GM23248 (cell line): ENCODE measurements at regions not wholly inside any gene's neighbourhood (a gene's known extent, or its start where the extent isn't known, plus 50 kb on each side); places are given as distances from the start of the nearest gene placed in this dataset.

Experiments
- DNase-seq: peaks from one replicate; pipeline ENCODE4 v3.0.0-alpha.2; 2015
- H2AFZ ChIP-seq: fragments of 200-600 bp; sonication (generic); 2 replicates; pipeline ENCODE4 v1.6.1; 2016; ENCODE audit warnings: antibody characterized with exemption
- H3F3A ChIP-seq: fragments of 200-600 bp; sonication (generic); 2 replicates; pipeline ENCODE4 v1.6.1; 2016; ENCODE audit warnings: mild to moderate bottlenecking, antibody characterized with exemption, mixed run types; ENCODE audit not compliant: insufficient read depth
- H3K27ac ChIP-seq: fragments of 200-600 bp; sonication (generic); 2 replicates; pipeline ENCODE4 v1.5.1; 2016; ENCODE audit warnings: mild to moderate bottlenecking
- H3K27me3 ChIP-seq: fragments of 200-600 bp; sonication (generic); replicated peaks from 2 replicates; pipeline ENCODE4 v1.6.1; 2016; ENCODE audit warnings: mild to moderate bottlenecking; ENCODE audit not compliant: insufficient read depth
- H3K36me3 ChIP-seq: fragments of 200-600 bp; sonication (generic); 2 replicates; pipeline ENCODE4 v1.6.1; 2016; ENCODE audit warnings: low read depth, mild to moderate bottlenecking
- H3K4me1 ChIP-seq: fragments of 200-600 bp; sonication (generic); 2 replicates; pipeline ENCODE4 v1.6.1; 2016; ENCODE audit warnings: mild to moderate bottlenecking; ENCODE audit not compliant: insufficient read depth
- H3K4me2 ChIP-seq: fragments of 200-600 bp; sonication (generic); one replicate; pipeline ENCODE4 v1.6.1; 2016; ENCODE audit warnings: mild to moderate bottlenecking; ENCODE audit not compliant: unreplicated experiment
- H3K4me3 ChIP-seq: fragments of 200-600 bp; sonication (generic); 2 replicates; pipeline ENCODE4 v1.5.1; 2016; ENCODE audit warnings: mild to moderate bottlenecking
- H3K79me2 ChIP-seq: fragments of 200-600 bp; sonication (generic); 2 replicates; pipeline ENCODE4 v1.6.1; 2016; ENCODE audit warnings: mild to moderate bottlenecking; ENCODE audit not compliant: insufficient read depth
- H3K9ac ChIP-seq: fragments of 200-600 bp; sonication (generic); 2 replicates; pipeline ENCODE4 v1.6.1; 2016; ENCODE audit warnings: mild to moderate bottlenecking
- H3K9me2 ChIP-seq: fragments of 200-600 bp; sonication (generic); 2 replicates; pipeline ENCODE4 v1.6.1; 2016; ENCODE audit warnings: mixed run types, mild to moderate bottlenecking, moderate library complexity; ENCODE audit not compliant: insufficient read depth
- H3K9me3 ChIP-seq: fragments of 200-600 bp; sonication (generic); one replicate; pipeline ENCODE4 v1.6.1; 2017; ENCODE audit warnings: low read depth
- H4K20me1 ChIP-seq: fragments of 200-600 bp; sonication (generic); 2 replicates; pipeline ENCODE4 v1.6.0; 2016; ENCODE audit not compliant: insufficient read depth
- EZH2 ChIP-seq: fragments of 200-600 bp; sonication (generic); IDR thresholded peaks from 2 replicates; pipeline ENCODE4 v1.6.1; 2018; ENCODE audit warnings: antibody characterized with exemption, mild to moderate bottlenecking; ENCODE audit not compliant: insufficient read depth, poor library complexity, severe bottlenecking
- EZH2phosphoT487 ChIP-seq: fragments of 200-600 bp; sonication (generic); IDR thresholded peaks from 2 replicates; pipeline ENCODE4 v1.6.1; 2018; ENCODE audit warnings: antibody characterized with exemption, moderate library complexity, mild to moderate bottlenecking, low read depth; ENCODE audit not compliant: insufficient read depth
- whole genome bisulfite sequencing, 2 experiments: methylation state at CpG; one replicate each; pipeline ENCODE4 v1.1.6; 2015 to 2017; ENCODE audit warnings: low lambda C conversion rate in 2 of 2, low coverage in 1 of 2; ENCODE audit errors: missing lambda C conversion rate in 2 of 2; 5-methylcytosine and 5-hydroxymethylcytosine counted together
- in situ Hi-C: fragments of 300-500 bp; cut with MboI; formaldehyde crosslinking; loops from 2 replicates; pipeline ENCODE4 v1.15.0; 2020

GRCh38 chr20:11431621-11432020 lies 486.1 kb upstream of the BTBD3 start:
- in situ Hi-C loops = no loop called here
- WGBS, 2 experiments = 58 to 80% methylated on average over 1 of the region's 1 CpG

GRCh38 chr20:11432407-11432806 lies 485.3 kb upstream of the BTBD3 start:
- Histone ChIP-seq H3K27ac (no peak overlapping the region), H3K9me2 (no peaks in the 10 kb centered on the region), H3K4me3 (no peak overlapping the region), H3K79me2 (no peaks in the 10 kb centered on the region), H3K27me3 (no peaks in the 10 kb centered on the region), H3K9me3 (no peaks in the 10 kb centered on the region), H3K9ac (no peak overlapping the region), H3K4me2 (no peak overlapping the region), H4K20me1 (no peaks in the 10 kb centered on the region), H3K36me3 (no peaks in the 10 kb centered on the region), H3F3A (no peaks in the 10 kb centered on the region), H3K4me1 (peaks cover 11% of the 10 kb centered on the region), H2AFZ (no peak overlapping the region)
- in situ Hi-C loops = no loop called here
- peak; percentile 81 for DNase-seq
- 19 to 27% methylated on average over 3 of the region's 3 CpGs for WGBS, 2 experiments
- TF ChIP-seq EZH2phosphoT487 = no peak
- TF ChIP-seq EZH2 = no peak

More at GRCh38 chr20:11431621-11432020, 486.1 kb upstream of the BTBD3 start:
- TF ChIP-seq EZH2 = no peak
- TF ChIP-seq EZH2phosphoT487 = peak; percentile 91; the same call in 1 of the 2 replicates
- Histone ChIP-seq H3K79me2 (no peaks in the 10 kb centered on the region), H3K27ac (no peak overlapping the region), H3K27me3 (no peaks in the 10 kb centered on the region), H3K9ac (no peak overlapping the region), H3K4me2 (no peak overlapping the region), H3F3A (no peaks in the 10 kb centered on the region), H3K9me2 (no peaks in the 10 kb centered on the region), H3K4me1 (peaks cover 11% of the 10 kb centered on the region), H3K36me3 (no peaks in the 10 kb centered on the region), H2AFZ (no peak overlapping the region), H3K9me3 (no peaks in the 10 kb centered on the region), H4K20me1 (no peaks in the 10 kb centered on the region), H3K4me3 (no peak overlapping the region)
- DNase-seq = peak; percentile 78

- Histone ChIP-seq H3K4me1 (peaks cover 11% of the 10 kb centered on the region), H3K4me2 (no peak overlapping the region), H4K20me1 (no peaks in the 10 kb centered on the region), H3K79me2 (no peaks in the 10 kb centered on the region), H2AFZ (no peak overlapping the region), H3K27ac (no peak overlapping the region), H3K4me3 (no peak overlapping the region), H3F3A (no peaks in the 10 kb centered on the region), H3K9ac (no peak overlapping the region), H3K36me3 (no peaks in the 10 kb centered on the region), H3K9me3 (no peaks in the 10 kb centered on the region), H3K27me3 (no peaks in the 10 kb centered on the region), H3K9me2 (no peaks in the 10 kb centered on the region)
- in situ Hi-C loops = no loop called here
- no peak for DNase-seq
- 35 to 39% methylated on average over 4 of the region's 4 CpGs for WGBS, 2 experiments
- TF ChIP-seq EZH2 (no peak), EZH2phosphoT487 (no peak)
Observed at GRCh38 chr20:11436113-11436905, 481.4 kb upstream of the BTBD3 start.

GRCh38 chr20:11437090-11437489 lies 480.6 kb upstream of the BTBD3 start:
- no peaks in the 10 kb centered on the region for H3K9me3 ChIP-seq
- H3K27ac ChIP-seq = no peak overlapping the region
- WGBS, 2 experiments = 58 to 68% methylated on average over 3 of the region's 3 CpGs
- H3K4me2 ChIP-seq = no peak overlapping the region
- TF ChIP-seq EZH2phosphoT487 = no peak
- no peak for TF ChIP-seq EZH2
- in situ Hi-C loops = no loop called here
- no peaks in the 10 kb centered on the region for H3K36me3 ChIP-seq
- no peak for DNase-seq
- no peaks in the 10 kb centered on the region for H3K79me2 ChIP-seq
- H4K20me1 ChIP-seq = no peaks in the 10 kb centered on the region
- H3K9me2 ChIP-seq = no peaks in the 10 kb centered on the region
- no peaks in the 10 kb centered on the region for H3F3A ChIP-seq
- H3K9ac ChIP-seq = no peak overlapping the region
- no peaks in the 10 kb centered on the region for H3K27me3 ChIP-seq
- H2AFZ ChIP-seq = no peak overlapping the region
- H3K4me3 ChIP-seq = no peak overlapping the region
- H3K4me1 ChIP-seq = peaks cover 6% of the 10 kb centered on the region; the same call in 1 of the 2 replicates
